Endodermal cell (in vitro differentiated cells): ENCODE measurements at regions not wholly inside any gene's neighbourhood (a gene's known extent, or its start where the extent isn't known, plus 50 kb on each side); places are given as distances from the start of the nearest gene placed in this dataset.

Experiments used
- DNase-seq: peaks from one replicate; pipeline ENCODE4 v3.0.0-alpha.2; 2017
- H3K27ac ChIP-seq: 2 replicates; pipeline ENCODE4 v1.5.1; 2013; ENCODE audit warnings: mild to moderate bottlenecking, low read depth, low read length, moderate library complexity
- H3K27me3 ChIP-seq: 2 replicates; pipeline ENCODE4 v1.6.1; 2013; ENCODE audit warnings: mild to moderate bottlenecking, low read length, moderate library complexity; ENCODE audit not compliant: insufficient read depth, control insufficient read depth, poor library complexity, severe bottlenecking
- H3K36me3 ChIP-seq: 2 replicates; pipeline ENCODE4 v1.7.0; 2013; ENCODE audit warnings: mild to moderate bottlenecking, low read length, moderate library complexity; ENCODE audit not compliant: control insufficient read depth, insufficient read depth
- H3K4me1 ChIP-seq: one replicate; pipeline ENCODE4 v1.7.0; 2013; ENCODE audit warnings: low read length; ENCODE audit not compliant: control insufficient read depth, insufficient read depth
- H3K4me3 ChIP-seq: 2 replicates; pipeline ENCODE4 v1.5.1; 2013; ENCODE audit warnings: mild to moderate bottlenecking, low read length, moderate library complexity
- H3K9ac ChIP-seq: 2 replicates; pipeline ENCODE4 v1.6.1; 2013; ENCODE audit warnings: mild to moderate bottlenecking, low read length, moderate library complexity; ENCODE audit not compliant: poor library complexity, severe bottlenecking; ENCODE audit errors: extremely low read depth
- H3K9me3 ChIP-seq: 2 replicates; pipeline ENCODE4 v1.6.1; 2013; ENCODE audit warnings: mild to moderate bottlenecking, low read length, moderate library complexity; ENCODE audit not compliant: control insufficient read depth
- H3K27ac Mint-ChIP-seq: 2 replicates; pipeline ENCODE4 v1.8.0; 2020; ENCODE audit warnings: mixed read lengths
- H3K27me3 Mint-ChIP-seq: 2 replicates; pipeline ENCODE4 v1.8.0; 2021; ENCODE audit warnings: mild to moderate bottlenecking, mixed read lengths; ENCODE audit not compliant: insufficient read depth
- H3K36me3 Mint-ChIP-seq: 2 replicates; pipeline ENCODE4 v1.8.0; 2020; ENCODE audit warnings: low read depth, mixed read lengths
- H3K4me1 Mint-ChIP-seq: 2 replicates; pipeline ENCODE4 v1.8.0; 2020; ENCODE audit warnings: mixed read lengths
- H3K4me3 Mint-ChIP-seq: 2 replicates; pipeline ENCODE4 v1.8.0; 2020; ENCODE audit warnings: mild to moderate bottlenecking, moderate library complexity, mixed read lengths
- H3K9me3 Mint-ChIP-seq: 2 replicates; pipeline ENCODE4 v1.8.0; 2020; ENCODE audit warnings: mild to moderate bottlenecking, mixed read lengths
- CTCF ChIP-seq: fragments of 200-600 bp; sonication (generic); conservative IDR thresholded peaks from 2 replicates; pipeline ENCODE4 v1.5.0; 2021; ENCODE audit warnings: antibody characterized with exemption, mild to moderate bottlenecking
- WGBS, 2 experiments: methylation state at CpG; one replicate each; pipeline versions ENCODE4 v1.1.5 to v1.1.7; 2013; ENCODE audit warnings: missing lambda C conversion rate in 2 of 2, mixed read lengths in 1 of 2; ENCODE audit not compliant: insufficient coverage in 1 of 2, insufficient read length in 1 of 2; 5-methylcytosine and 5-hydroxymethylcytosine counted together

- Mint-ChIP-seq H3K27me3 (no peaks in the 10 kb centered on the region), H3K4me1 (no peaks in the 10 kb centered on the region), H3K27ac (no peak overlapping the region), H3K4me3 (no peak overlapping the region), H3K36me3 (no peaks in the 10 kb centered on the region), H3K9me3 (peaks cover 22% of the 10 kb centered on the region)
- WGBS, 2 experiments, result 100% methylated on average over 1 of the region's 1 CpG; no CpG with 5 or more reads in 1 of the 2 experiments
- Histone ChIP-seq H3K27me3 (no peaks in the 10 kb centered on the region), H3K9me3 (peaks cover 12% of the 10 kb centered on the region), H3K9ac (no peak overlapping the region), H3K4me1 (no peaks in the 10 kb centered on the region), H3K27ac (no peak overlapping the region), H3K4me3 (no peak overlapping the region), H3K36me3 (no peaks in the 10 kb centered on the region)
- DNase-seq, result no peak
- no peak for TF ChIP-seq CTCF
Measured at GRCh38 chr3:187927565-187927964, 182.3 kb upstream of the BCL6 start.

- H3K9me3 Mint-ChIP-seq, result peaks cover 13% of the 10 kb centered on the region
- peaks cover 8% of the 10 kb centered on the region for H3K9me3 ChIP-seq
- no peaks in the 10 kb centered on the region for H3K4me1 ChIP-seq
- no peak overlapping the region for H3K9ac ChIP-seq
- WGBS, 2 experiments, result 91 to 96% methylated on average over 4 to 8 of the region's 8 CpGs
- no peak for DNase-seq
- H3K4me1 Mint-ChIP-seq, result no peaks in the 10 kb centered on the region
- no peak overlapping the region for H3K4me3 Mint-ChIP-seq
- no peak overlapping the region for H3K27ac ChIP-seq
- no peaks in the 10 kb centered on the region for H3K27me3 ChIP-seq
- H3K36me3 Mint-ChIP-seq, result no peaks in the 10 kb centered on the region
- H3K36me3 ChIP-seq, result no peaks in the 10 kb centered on the region
- no peak for TF ChIP-seq CTCF
- peaks cover 4% of the 10 kb centered on the region for H3K27me3 Mint-ChIP-seq
- H3K27ac Mint-ChIP-seq, result no peak overlapping the region
- H3K4me3 ChIP-seq, result no peak overlapping the region
Measured at GRCh38 chr3:187929112-187929816, 184.0 kb upstream of the BCL6 start.

- Histone ChIP-seq H3K4me3 (no peak overlapping the region), H3K36me3 (no peaks in the 10 kb centered on the region), H3K27me3 (no peaks in the 10 kb centered on the region), H3K9me3 (peaks cover under 1% of the 10 kb centered on the region), H3K9ac (no peak overlapping the region), H3K27ac (no peak overlapping the region), H3K4me1 (no peaks in the 10 kb centered on the region)
- Mint-ChIP-seq H3K4me3 (no peak overlapping the region), H3K36me3 (no peaks in the 10 kb centered on the region), H3K27me3 (peaks cover 4% of the 10 kb centered on the region), H3K4me1 (no peaks in the 10 kb centered on the region), H3K9me3 (peaks cover 7% of the 10 kb centered on the region), H3K27ac (no peak overlapping the region)
- 84 to 98% methylated on average over 2 to 3 of the region's 3 CpGs for WGBS, 2 experiments
- DNase-seq, result no peak
- no peak for TF ChIP-seq CTCF
Measured at GRCh38 chr3:187930021-187930420, 184.8 kb upstream of the BCL6 start.
